Caco-2 (cell line): ENCODE measurements at regions not wholly inside any gene's neighbourhood (a gene's known extent, or its start where the extent isn't known, plus 50 kb on each side); places are given as distances from the start of the nearest gene placed in this dataset.

Source experiments
- BruUV-seq: library from RNA; stranded (reverse); fragments of 400-500 nt; replicated peaks from 2 replicates; lab custom pipeline; 2021; lab: Mats Ljungman, UMichigan
- CTCF ChIA-PET: fragments of 300-600 bp; sonication (Branson Sonifier 250); formaldehyde crosslinking; loops from one replicate; lab custom pipeline; 2022; ENCODE audit warnings: antibody characterized with exemption; lab: Charles Lee
- POLR2A ChIA-PET: fragments of 300-600 bp; sonication (Branson Sonifier 250); formaldehyde crosslinking; loops from one replicate; lab custom pipeline; 2022; ENCODE audit warnings: antibody characterized with exemption; lab: Charles Lee
- DNase-seq, 2 experiments: peaks; one replicate each; pipeline versions ENCODE4 v3.0.0 to v3.0.0-alpha.2; 2020 to 2022
- H3K27me3 ChIP-seq: replicated peaks from 2 replicates; pipeline ENCODE4 v1.6.0; 2011; ENCODE audit warnings: low read length; ENCODE audit not compliant: control insufficient read depth, insufficient read depth
- H3K36me3 ChIP-seq: 2 replicates; pipeline ENCODE4 v1.5.1; 2011; ENCODE audit warnings: low read length; ENCODE audit not compliant: control insufficient read depth, insufficient read depth
- H3K4me1 ChIP-seq: fragments of 250-450 bp; sonication (Bioruptor Pico); 2 replicates; pipeline ENCODE4 v1.5.1; 2020; ENCODE audit warnings: mild to moderate bottlenecking
- H3K4me3 ChIP-seq: 2 replicates; pipeline ENCODE4 v1.5.1; 2011; ENCODE audit warnings: low read depth, mild to moderate bottlenecking, control low read depth, low read length
- H3K9me3 ChIP-seq: fragments of 250-450 bp; sonication (Bioruptor Pico); 2 replicates; pipeline ENCODE4 v1.5.1; 2020; ENCODE audit warnings: mild to moderate bottlenecking, moderate library complexity
- H3K27ac Mint-ChIP-seq: one replicate; pipeline ENCODE4 v1.8.0; 2022; ENCODE audit warnings: mixed read lengths; ENCODE audit not compliant: unreplicated experiment
- H3K27me3 Mint-ChIP-seq: one replicate; pipeline ENCODE4 v1.8.0; 2022; ENCODE audit warnings: mixed read lengths; ENCODE audit not compliant: insufficient read depth, unreplicated experiment
- H3K36me3 Mint-ChIP-seq: one replicate; pipeline ENCODE4 v1.8.0; 2022; ENCODE audit warnings: mild to moderate bottlenecking, mixed read lengths; ENCODE audit not compliant: insufficient read depth, unreplicated experiment
- H3K4me1 Mint-ChIP-seq: one replicate; pipeline ENCODE4 v1.8.0; 2022; ENCODE audit warnings: low read depth, mixed read lengths; ENCODE audit not compliant: unreplicated experiment
- H3K4me3 Mint-ChIP-seq: one replicate; pipeline ENCODE4 v1.8.0; 2022; ENCODE audit warnings: mild to moderate bottlenecking, moderate library complexity, mixed read lengths; ENCODE audit not compliant: unreplicated experiment
- H3K9me3 Mint-ChIP-seq: one replicate; pipeline ENCODE4 v1.8.0; 2022; ENCODE audit warnings: mixed read lengths; ENCODE audit not compliant: unreplicated experiment
- CTCF ChIP-seq, 2 experiments: fragments of 200-600 bp in 1 of 2; IDR thresholded peaks; 1 replicate in 1 of 2; 2 replicates in 1 of 2; pipeline versions ENCODE4 v1.5.1 to v1.8.0; 2011 to 2022; ENCODE audit warnings: antibody characterized with exemption in 1 of 2, control low read depth in 1 of 2, inconsistent platforms in 1 of 2, low read depth in 1 of 2, low read length in 1 of 2, mild to moderate bottlenecking in 1 of 2, moderate library complexity in 1 of 2; ENCODE audit not compliant: insufficient read depth in 1 of 2, severe bottlenecking in 1 of 2, unreplicated experiment in 1 of 2
- intact Hi-C: fragments of 100-400 bp; cut with micrococcal nuclease; formaldehyde crosslinking; loops from one replicate; pipeline ENCODE4 v1.10.0; 2022; ENCODE audit not compliant: unreplicated experiment

GRCh38 chr6:4345543-4345942, 210.2 kb upstream of the ECI2 start:
- H3K4me3 Mint-ChIP-seq, result no peak overlapping the region
- no peaks in the 10 kb centered on the region for H3K9me3 Mint-ChIP-seq
- no peaks in the 10 kb centered on the region for H3K36me3 Mint-ChIP-seq
- no peak for TF ChIP-seq CTCF (IDR thresholded peaks at IDR 0.05; ENCODE audit: insufficient read depth in 1 of 2, low read depth in 1 of 2, low read length in 1 of 2, severe bottlenecking in 1 of 2, unreplicated experiment in 1 of 2)
- H3K27me3 Mint-ChIP-seq, result peaks cover 3% of the 10 kb centered on the region
- Histone ChIP-seq H3K27me3 (no peaks in the 10 kb centered on the region), H3K9me3 (no peaks in the 10 kb centered on the region), H3K4me1 (no peaks in the 10 kb centered on the region), H3K4me3 (no peak overlapping the region), H3K36me3 (no peaks in the 10 kb centered on the region)
- peaks cover 7% of the 10 kb centered on the region for H3K4me1 Mint-ChIP-seq
- POLR2A ChIA-PET, result no interaction called here
- DNase-seq, result no peak
- no TSS peak for BruUV-seq
- CTCF ChIA-PET, result no interaction called here
- intact Hi-C loops, result no loop called here
- no peak overlapping the region for H3K27ac Mint-ChIP-seq

GRCh38 chr6:4344317-4344899, 209.0 kb upstream of the ECI2 start:
- intact Hi-C loops, result no loop called here
- DNase-seq, result no peak
- ChIA-PET POLR2A (no interaction called here), CTCF (no interaction called here)
- Mint-ChIP-seq H3K4me1 (peaks cover 7% of the 10 kb centered on the region), H3K27ac (no peak overlapping the region), H3K4me3 (no peak overlapping the region), H3K9me3 (no peaks in the 10 kb centered on the region), H3K27me3 (peaks cover 3% of the 10 kb centered on the region), H3K36me3 (no peaks in the 10 kb centered on the region)
- BruUV-seq, result no TSS peak
- H3K4me3 ChIP-seq, result no peak overlapping the region
- H3K27me3 ChIP-seq, result no peaks in the 10 kb centered on the region
- H3K9me3 ChIP-seq, result no peaks in the 10 kb centered on the region
- H3K4me1 ChIP-seq, result no peaks in the 10 kb centered on the region
- TF ChIP-seq CTCF (IDR thresholded peaks at IDR 0.05; ENCODE audit: insufficient read depth in 1 of 2, low read depth in 1 of 2, low read length in 1 of 2, severe bottlenecking in 1 of 2, unreplicated experiment in 1 of 2), result no peak
- H3K36me3 ChIP-seq, result no peaks in the 10 kb centered on the region

- POLR2A ChIA-PET, result no interaction called here
- Mint-ChIP-seq H3K4me1 (peaks cover 6% of the 10 kb centered on the region), H3K27me3 (peaks cover 3% of the 10 kb centered on the region), H3K9me3 (no peaks in the 10 kb centered on the region), H3K4me3 (no peak overlapping the region), H3K36me3 (no peaks in the 10 kb centered on the region), H3K27ac (no peak overlapping the region)
- Histone ChIP-seq H3K9me3 (no peaks in the 10 kb centered on the region; the same call in 1 of the 2 replicates), H3K36me3 (no peaks in the 10 kb centered on the region), H3K4me1 (0 out of 2 replicates have a peak, but pooled peaks cover 1% of the 10 kb centered on the region), H3K4me3 (no peak overlapping the region), H3K27me3 (no peaks in the 10 kb centered on the region)
- TF ChIP-seq CTCF (IDR thresholded peaks at IDR 0.05; ENCODE audit: insufficient read depth in 1 of 2, low read depth in 1 of 2, low read length in 1 of 2, severe bottlenecking in 1 of 2, unreplicated experiment in 1 of 2), result no peak
- no TSS peak for BruUV-seq
- CTCF ChIA-PET, result no interaction called here
- intact Hi-C loops, result no loop called here
- DNase-seq, result no peak
These were observed 207.2 kb upstream of the ECI2 start for GRCh38 chr6:4342407-4343137.
